Body of pancreas (tissue), 4 donors: ENCODE measurements at regions not wholly inside any gene's neighbourhood (a gene's known extent, or its start where the extent isn't known, plus 50 kb on each side); places are given as distances from the start of the nearest gene placed in this dataset.

Source experiments
- CTCF ChIP-seq, 7 experiments: fragments of 450-650 bp in 4 of 7; fragments of 200-600 bp in 3 of 7; sonication (generic) in 3 of 7; IDR thresholded peaks; one replicate each; pipeline ENCODE4 v1.5.1; 2016 to 2019; ENCODE audit warnings: antibody characterized with exemption in 7 of 7
- POLR2A ChIP-seq, 3 donors: fragments of 450-650 bp; IDR thresholded peaks; one replicate each; pipeline ENCODE4 v1.6.1; 2016; ENCODE audit warnings: antibody characterized with exemption in 3 of 3, mild to moderate bottlenecking in 2 of 3

- TF ChIP-seq CTCF (IDR thresholded peaks at IDR 0.05) (no peak), POLR2A (IDR thresholded peaks at IDR 0.05) (no peak)
These were observed 78.7 kb downstream of the ALX1 start for GRCh38 chr12:85358715-85359114.
